Urinary bladder (tissue), 3 donors: ENCODE measurements at regions not wholly inside any gene's neighbourhood (a gene's known extent, or its start where the extent isn't known, plus 50 kb on each side); places are given as distances from the start of the nearest gene placed in this dataset.

Source experiments
- DNase-seq: peaks from one replicate; pipeline ENCODE4 v3.0.0-alpha.2; 2015; ENCODE audit errors: extremely low spot score
- H3K27ac ChIP-seq: one replicate; pipeline ENCODE4 v1.5.1; 2013; ENCODE audit warnings: low read depth, mild to moderate bottlenecking, moderate library complexity
- H3K36me3 ChIP-seq: one replicate; pipeline ENCODE4 v1.6.1; 2013; ENCODE audit warnings: mild to moderate bottlenecking, moderate library complexity; ENCODE audit not compliant: insufficient read depth
- H3K4me1 ChIP-seq: one replicate; pipeline ENCODE4 v1.6.1; 2013; ENCODE audit warnings: mild to moderate bottlenecking, moderate library complexity; ENCODE audit not compliant: insufficient read depth
- H3K4me3 ChIP-seq: one replicate; pipeline ENCODE4 v1.5.1; 2013; ENCODE audit warnings: low read depth, low read length
- WGBS: extraction: QIAGEN DNeasy Blood & Tissue Kit; methylation state at CpG from one replicate; pipeline ENCODE4 v1.1.7; 2013; 5-methylcytosine and 5-hydroxymethylcytosine counted together
- donor health status: healthy with polysubstance abuse.
- donor health status: healthy.

DNA sequence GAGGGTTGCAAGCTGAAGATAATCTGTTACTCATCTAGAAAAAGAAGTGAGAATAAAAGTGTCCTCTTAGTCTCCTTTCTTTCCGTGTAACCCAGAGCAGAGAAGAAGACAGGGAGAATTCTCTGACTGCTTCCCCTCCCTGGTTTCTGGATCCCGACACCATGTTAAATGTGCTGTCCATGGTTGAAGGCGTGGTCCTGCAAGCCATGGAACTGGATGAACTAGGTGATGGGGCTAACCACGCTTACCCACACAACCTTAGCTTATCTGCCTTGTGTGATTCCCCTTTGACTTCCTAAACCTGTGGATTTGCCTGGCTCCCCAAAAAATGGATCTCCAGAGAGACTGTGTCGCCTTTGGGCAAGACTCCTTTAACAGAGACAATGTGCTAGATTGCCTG, 907.6 kb downstream of the FSTL5 start:
- no peak overlapping the region for H3K4me3 ChIP-seq
- no peak overlapping the region for H3K27ac ChIP-seq
- 89% methylated on average over 5 of the region's 5 CpGs for WGBS
- no peaks in the 10 kb centered on the region for H3K4me1 ChIP-seq
- DNase-seq: no peak
- H3K36me3 ChIP-seq: no peaks in the 10 kb centered on the region

DNA sequence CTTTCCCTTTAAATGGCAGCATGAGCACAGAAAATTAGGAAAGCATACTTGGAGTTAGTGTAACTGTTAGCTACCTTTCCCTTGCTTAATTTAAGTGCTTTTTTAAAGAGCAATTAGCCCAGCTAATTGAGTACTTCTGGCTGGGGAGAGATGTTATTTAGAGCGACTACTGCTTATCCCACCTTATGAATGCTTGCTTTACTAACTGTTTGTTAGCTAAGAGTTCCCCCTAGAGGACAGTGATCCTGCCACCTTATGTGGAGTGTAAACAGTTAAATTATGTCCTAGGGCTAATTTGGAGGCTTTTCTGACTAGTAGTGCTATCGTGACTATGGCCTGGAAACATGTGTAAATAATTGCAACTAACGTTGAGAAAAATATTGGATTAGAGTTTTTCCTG, 909.4 kb downstream of the FSTL5 start:
- Histone ChIP-seq H3K27ac (no peak overlapping the region), H3K4me1 (no peaks in the 10 kb centered on the region), H3K4me3 (no peak overlapping the region), H3K36me3 (no peaks in the 10 kb centered on the region)
- 77% methylated on average over 3 of the region's 3 CpGs for WGBS
- no peak for DNase-seq

DNA sequence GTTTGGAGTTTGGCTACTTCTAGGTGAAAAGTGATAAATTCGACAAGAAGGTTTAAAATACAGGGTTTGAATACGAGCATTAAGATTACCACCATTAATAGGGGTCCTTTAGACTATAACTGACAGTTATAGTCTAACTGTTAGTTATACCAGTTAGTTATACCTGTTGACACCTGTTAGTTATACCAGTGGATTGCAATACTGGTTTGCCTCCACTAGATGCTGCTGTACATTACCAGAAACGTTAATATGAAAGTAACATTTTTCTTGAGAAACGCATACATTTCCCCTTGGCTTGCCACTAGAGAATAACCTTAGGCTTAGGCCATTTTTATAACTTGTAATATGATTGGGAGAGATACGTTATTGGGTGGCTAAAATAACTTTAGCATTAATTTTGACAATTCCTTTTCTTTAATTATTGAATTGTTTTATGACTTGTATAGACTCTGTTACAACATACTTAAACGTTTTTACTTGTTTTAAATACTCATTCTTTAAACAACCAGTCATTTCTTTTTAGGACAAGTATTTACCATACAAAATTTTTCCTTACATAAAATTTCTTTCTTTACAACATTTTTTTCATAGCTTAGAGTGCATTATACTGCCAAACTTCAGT, 911.2 kb downstream of the FSTL5 start:
- Histone ChIP-seq H3K27ac (no peak overlapping the region), H3K36me3 (no peaks in the 10 kb centered on the region), H3K4me1 (no peaks in the 10 kb centered on the region), H3K4me3 (no peak overlapping the region)
- WGBS: 61% methylated on average over 6 of the region's 6 CpGs
- DNase-seq: no peak

DNA sequence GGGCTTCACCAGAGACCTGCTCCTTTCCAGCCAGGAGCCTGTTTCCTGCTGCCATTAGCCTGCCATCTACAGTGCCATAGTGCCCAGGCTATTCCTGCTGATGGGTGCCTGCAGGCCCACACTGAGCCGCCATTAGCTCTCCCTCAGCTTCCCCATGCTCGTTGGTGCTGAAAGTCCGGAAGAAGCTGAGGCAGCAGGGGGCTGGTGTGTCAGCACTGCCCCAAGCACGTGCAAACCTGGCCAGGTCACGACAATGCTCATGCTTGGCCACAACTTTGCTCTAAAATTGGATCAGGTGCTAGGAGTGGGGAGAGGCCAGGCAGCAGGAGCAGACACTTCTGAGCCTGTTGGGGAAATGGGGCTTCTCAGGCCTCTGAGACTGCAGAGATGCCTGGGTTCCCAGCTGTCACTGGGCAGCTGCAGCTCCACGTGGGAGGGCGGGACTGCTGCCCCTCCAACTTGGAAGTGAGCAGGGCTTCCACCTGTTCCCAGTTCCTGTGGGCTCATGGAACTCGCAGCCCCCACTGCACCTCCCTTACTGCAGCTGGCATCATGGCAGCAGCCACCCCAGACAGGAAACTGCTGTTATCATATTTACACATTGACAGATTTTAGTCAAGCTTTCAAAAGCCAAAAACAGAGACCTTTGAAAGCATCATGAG, 913.9 kb downstream of the FSTL5 start:
- H3K27ac ChIP-seq: no peak overlapping the region
- WGBS: 85% methylated on average over 8 of the region's 8 CpGs

DNA sequence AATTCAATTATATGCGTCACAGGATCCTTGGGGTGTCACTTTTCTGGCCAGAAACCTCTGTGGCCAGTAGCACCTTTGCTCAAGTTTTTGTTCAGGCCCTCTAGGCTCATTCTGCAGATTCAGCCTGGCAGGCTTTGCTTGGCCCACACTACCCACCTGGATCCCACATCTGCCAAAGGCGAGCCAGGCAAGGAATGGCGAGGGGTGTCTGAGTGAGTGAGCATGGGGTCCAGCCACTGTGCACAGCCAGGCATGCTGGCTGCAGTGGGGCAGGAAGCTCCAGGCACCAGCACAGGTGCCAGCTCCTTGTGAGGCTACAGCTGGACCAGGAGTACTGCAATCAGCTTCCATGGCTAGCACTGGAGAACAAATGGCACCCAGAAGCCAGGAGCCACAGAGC, 914.9 kb downstream of the FSTL5 start:
- Histone ChIP-seq H3K4me1 (no peaks in the 10 kb centered on the region), H3K36me3 (no peaks in the 10 kb centered on the region), H3K4me3 (no peak overlapping the region), H3K27ac (no peak overlapping the region)
- no peak for DNase-seq
- WGBS: 96% methylated on average over 3 of the region's 3 CpGs

More for the DNA sequence above, 913.9 kb downstream of the FSTL5 start:
- H3K4me1 ChIP-seq: no peaks in the 10 kb centered on the region
- no peak for DNase-seq
- no peaks in the 10 kb centered on the region for H3K36me3 ChIP-seq
- H3K4me3 ChIP-seq: no peak overlapping the region

DNA sequence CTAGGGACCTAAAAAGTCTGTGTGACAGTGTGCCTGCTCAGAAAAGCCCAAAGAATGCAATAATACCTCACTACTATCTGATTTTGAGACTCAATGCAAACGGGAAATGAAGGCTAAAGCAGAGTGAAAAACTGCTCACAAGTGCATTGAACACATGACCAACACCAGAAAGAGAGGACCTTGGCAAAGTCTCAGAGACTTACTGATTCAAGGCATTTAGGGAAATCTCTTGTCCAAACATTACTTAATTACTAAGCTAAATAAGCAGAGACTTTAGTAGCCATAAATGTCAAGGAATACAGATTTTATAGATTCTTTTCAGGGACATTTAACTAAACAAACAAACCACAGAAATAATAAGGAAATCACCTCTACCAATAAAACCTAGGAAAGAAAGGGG, 916.0 kb downstream of the FSTL5 start:
- WGBS: 14% methylated on average over 1 of the region's 1 CpG
- DNase-seq: peak; percentile 35
- no peak overlapping the region for H3K4me3 ChIP-seq
- H3K27ac ChIP-seq: no peak overlapping the region
- no peaks in the 10 kb centered on the region for H3K4me1 ChIP-seq
- H3K36me3 ChIP-seq: no peaks in the 10 kb centered on the region

DNA sequence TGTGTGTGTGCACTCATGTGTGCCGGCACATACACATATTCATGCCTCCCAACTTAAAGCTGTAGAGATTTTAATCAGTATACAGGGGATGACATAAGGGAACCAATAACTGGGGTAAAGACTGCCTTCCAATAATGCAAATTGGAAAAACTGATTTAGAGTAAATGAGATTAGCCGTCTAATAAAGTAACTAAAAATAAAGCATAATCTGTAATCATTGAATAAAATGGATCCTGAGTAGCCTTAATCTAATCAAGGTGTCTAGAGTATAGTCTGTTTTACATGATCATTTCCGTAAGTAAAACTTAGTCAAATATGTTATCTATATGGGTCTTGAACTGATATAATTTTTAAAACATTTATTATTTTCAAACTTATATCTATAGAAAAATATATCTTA, 925.8 kb downstream of the FSTL5 start:
- no peak for DNase-seq
- WGBS: 88% methylated on average over 3 of the region's 3 CpGs
- H3K27ac ChIP-seq: no peak overlapping the region
- H3K4me1 ChIP-seq: no peaks in the 10 kb centered on the region
- no peak overlapping the region for H3K4me3 ChIP-seq
- H3K36me3 ChIP-seq: no peaks in the 10 kb centered on the region

DNA sequence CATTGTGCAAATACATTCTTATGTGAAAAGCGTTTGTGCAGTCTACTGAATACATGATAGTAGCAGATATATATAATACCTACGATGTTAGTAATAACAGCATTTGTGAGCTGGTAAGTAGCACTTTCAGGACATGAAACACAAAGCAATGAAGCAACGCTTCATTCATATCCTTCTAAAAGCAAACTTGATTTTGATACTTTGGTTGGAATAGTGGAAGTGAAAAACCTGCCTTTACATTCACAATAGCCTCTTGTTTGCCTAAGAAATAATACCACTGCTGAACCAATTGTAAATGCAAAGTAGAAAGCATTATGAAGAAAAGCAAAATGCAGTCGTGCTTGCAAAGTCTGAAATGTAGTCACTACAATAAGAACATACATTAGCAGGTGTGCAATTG, 926.3 kb downstream of the FSTL5 start:
- WGBS: 80% methylated on average over 4 of the region's 4 CpGs

DNA sequence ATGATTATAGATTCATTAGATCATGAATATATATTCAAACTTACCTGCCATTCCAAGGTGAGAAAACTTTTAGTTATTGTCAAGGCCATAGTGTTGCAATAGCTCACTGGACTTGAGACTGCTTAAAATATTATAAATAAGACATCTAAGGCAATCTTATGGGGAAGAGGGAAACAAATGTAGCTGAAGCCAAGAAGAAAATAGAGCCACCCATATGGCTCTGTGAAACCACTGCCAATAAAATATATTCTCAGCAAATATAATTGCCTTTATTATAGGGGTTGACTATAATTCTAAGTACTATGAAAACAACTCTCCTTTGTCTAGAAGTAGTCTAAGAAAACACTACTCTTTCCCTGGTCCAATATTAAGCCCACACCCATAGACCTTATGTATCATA, 938.5 kb downstream of the FSTL5 start:
- H3K4me3 ChIP-seq: no peak overlapping the region
- no peak for DNase-seq
- no peaks in the 10 kb centered on the region for H3K36me3 ChIP-seq
- H3K4me1 ChIP-seq: no peaks in the 10 kb centered on the region
- H3K27ac ChIP-seq: no peak overlapping the region

More for the DNA sequence above, 926.3 kb downstream of the FSTL5 start:
- H3K27ac ChIP-seq: no peak overlapping the region
- no peaks in the 10 kb centered on the region for H3K36me3 ChIP-seq
- no peak for DNase-seq
- H3K4me1 ChIP-seq: no peaks in the 10 kb centered on the region
- H3K4me3 ChIP-seq: no peak overlapping the region

DNA sequence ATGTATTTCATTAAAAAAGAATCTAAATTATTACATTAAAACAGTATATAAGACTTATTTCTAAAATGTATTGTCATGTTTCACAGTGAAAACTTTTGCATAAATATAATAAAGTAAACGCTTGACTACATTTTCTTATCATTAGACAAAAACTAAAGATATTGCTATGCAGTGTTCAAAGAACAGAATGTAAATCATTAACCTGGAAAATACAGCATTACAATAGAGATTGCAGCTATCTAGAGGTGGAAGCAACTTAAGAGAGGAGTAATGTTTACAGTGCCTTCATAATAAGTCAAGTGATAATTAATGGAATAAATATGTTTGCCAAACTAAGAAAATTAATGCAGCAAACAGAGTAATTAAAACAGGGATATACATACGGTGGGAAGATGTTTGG, 940.9 kb downstream of the FSTL5 start:
- Histone ChIP-seq H3K4me1 (no peaks in the 10 kb centered on the region), H3K4me3 (no peak overlapping the region), H3K27ac (no peak overlapping the region), H3K36me3 (no peaks in the 10 kb centered on the region)
- no peak for DNase-seq
- WGBS: 78% methylated on average over 2 of the region's 2 CpGs

DNA sequence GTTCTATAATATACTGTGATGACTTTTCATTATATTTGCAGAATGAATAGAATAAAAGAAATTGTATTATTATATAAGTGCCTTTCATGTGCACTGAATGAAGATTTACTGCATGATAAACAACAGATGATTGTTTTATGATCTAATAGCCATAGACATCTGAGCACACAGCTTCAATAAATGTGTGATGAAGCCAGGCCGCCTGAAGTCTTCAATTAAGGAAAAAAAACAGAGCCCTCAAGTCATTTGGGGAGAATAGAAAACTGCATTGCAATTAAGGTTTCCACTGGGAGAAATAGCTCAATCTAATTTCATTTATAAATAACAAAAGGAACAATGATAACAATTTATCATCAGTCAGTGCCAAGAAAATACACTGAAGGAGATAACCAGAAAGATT, 955.2 kb downstream of the FSTL5 start:
- Histone ChIP-seq H3K27ac (no peak overlapping the region), H3K4me1 (no peaks in the 10 kb centered on the region), H3K4me3 (no peak overlapping the region), H3K36me3 (no peaks in the 10 kb centered on the region)
- 31% methylated on average over 1 of the region's 1 CpG for WGBS
- DNase-seq: no peak

DNA sequence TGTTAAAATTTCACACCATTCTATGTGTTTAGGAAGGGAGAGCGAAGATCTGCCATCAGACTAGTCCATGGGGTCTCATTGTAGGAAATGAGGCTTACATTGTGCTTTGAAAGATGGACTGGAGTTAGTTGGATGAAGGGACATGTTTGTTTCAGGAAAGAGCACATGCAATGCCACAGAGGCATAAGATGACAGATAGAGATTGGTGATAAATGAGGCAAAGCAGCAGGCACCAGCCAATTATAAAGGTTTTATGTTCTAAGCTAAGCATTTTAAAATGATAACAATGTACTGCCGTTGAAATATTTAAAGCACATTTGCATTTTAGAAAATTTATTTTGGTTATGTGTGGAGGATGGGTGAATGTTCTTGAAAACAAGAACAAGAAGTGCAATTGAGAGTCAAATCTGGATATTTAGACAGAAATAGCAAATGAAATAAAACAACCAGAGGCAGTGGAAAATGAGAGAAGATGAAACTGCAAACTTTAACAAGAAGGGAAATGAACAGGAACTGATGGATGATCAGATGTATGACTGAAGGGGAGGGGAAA, 957.2 kb downstream of the FSTL5 start:
- WGBS: 68% methylated on average over 2 of the region's 2 CpGs
- no peaks in the 10 kb centered on the region for H3K36me3 ChIP-seq
- no peaks in the 10 kb centered on the region for H3K4me1 ChIP-seq
- H3K4me3 ChIP-seq: no peak overlapping the region
- H3K27ac ChIP-seq: no peak overlapping the region
- DNase-seq: no peak

DNA sequence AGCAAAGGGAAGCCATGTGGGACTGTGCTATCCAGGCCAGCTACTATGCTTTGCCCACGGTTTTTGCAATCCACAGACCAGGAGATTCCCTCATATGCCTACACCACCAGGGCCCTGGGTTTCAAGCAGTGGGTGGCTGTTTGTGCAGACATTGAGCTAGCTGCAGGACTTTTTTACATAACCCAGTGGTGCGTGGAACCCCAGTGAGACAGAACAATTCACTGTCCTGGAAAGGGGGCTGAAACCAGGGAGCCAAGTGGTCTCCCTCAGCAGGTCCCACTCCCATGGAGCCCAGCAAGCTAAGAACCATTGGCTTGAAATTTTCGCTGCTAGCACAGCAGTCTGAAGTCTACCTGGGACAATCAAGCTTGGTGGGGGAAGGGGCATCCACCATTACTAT, 959.9 kb downstream of the FSTL5 start:
- H3K4me1 ChIP-seq: no peaks in the 10 kb centered on the region
- no peaks in the 10 kb centered on the region for H3K36me3 ChIP-seq
- no peak overlapping the region for H3K27ac ChIP-seq
- H3K4me3 ChIP-seq: no peak overlapping the region
- 86% methylated on average over 3 of the region's 3 CpGs for WGBS
- no peak for DNase-seq

DNA sequence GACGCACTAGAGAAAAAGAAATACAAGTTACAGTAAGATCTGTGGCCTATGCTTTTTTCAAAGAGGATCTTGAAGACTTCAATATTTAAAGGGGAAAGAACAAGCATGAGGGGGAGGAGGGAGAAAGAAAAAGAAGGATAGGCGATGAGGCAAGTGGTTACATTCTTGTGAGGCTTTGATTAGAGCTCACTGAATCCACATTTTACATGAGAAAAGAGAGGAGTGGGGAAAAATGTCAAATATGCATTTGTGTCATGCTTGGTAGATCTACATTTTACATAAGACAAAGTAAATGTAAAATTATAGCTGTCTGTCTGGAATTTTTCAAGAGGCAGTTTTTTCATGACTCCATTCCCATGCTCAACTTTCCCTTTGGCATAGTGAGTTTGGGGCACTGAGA, 965.9 kb downstream of the FSTL5 start:
- no peak overlapping the region for H3K27ac ChIP-seq
- H3K36me3 ChIP-seq: no peaks in the 10 kb centered on the region
- H3K4me1 ChIP-seq: no peaks in the 10 kb centered on the region
- DNase-seq: no peak
- H3K4me3 ChIP-seq: no peak overlapping the region
- whole genome bisulfite sequencing: 73% methylated on average over 2 of the region's 2 CpGs
